Neural progenitor cell (in vitro differentiated cells): ENCODE measurements at regions not wholly inside any gene's neighbourhood (a gene's known extent, or its start where the extent isn't known, plus 50 kb on each side); places are given as distances from the start of the nearest gene placed in this dataset.

ENCODE experiments used
- DNase-seq: peaks from one replicate; pipeline ENCODE4 v3.0.0-alpha.2; 2016; ENCODE audit warnings: low spot score
- H2AFZ ChIP-seq: fragments of 200-600 bp; sonication (generic); replicated peaks from 2 replicates; pipeline ENCODE4 v1.6.1; 2016; ENCODE audit warnings: antibody characterized with exemption
- H3F3A ChIP-seq: fragments of 200-600 bp; sonication (generic); 2 replicates; pipeline ENCODE4 v1.6.1; 2016; ENCODE audit warnings: antibody characterized with exemption, low read depth
- H3K27ac ChIP-seq: fragments of 200-600 bp; sonication (generic); 2 replicates; pipeline ENCODE4 v1.5.1; 2016; ENCODE audit warnings: mild to moderate bottlenecking
- H3K27me3 ChIP-seq: fragments of 200-600 bp; sonication (generic); 2 replicates; pipeline ENCODE4 v1.6.1; 2016; ENCODE audit warnings: mild to moderate bottlenecking, moderate library complexity
- H3K36me3 ChIP-seq: fragments of 200-600 bp; sonication (generic); 2 replicates; pipeline ENCODE4 v1.5.1; 2016
- H3K4me1 ChIP-seq: fragments of 200-600 bp; sonication (generic); 2 replicates; pipeline ENCODE4 v1.6.1; 2016; ENCODE audit warnings: mixed run types
- H3K4me2 ChIP-seq: fragments of 200-600 bp; sonication (generic); 2 replicates; pipeline ENCODE4 v1.6.1; 2016
- H3K4me3 ChIP-seq: fragments of 200-600 bp; sonication (generic); 2 replicates; pipeline ENCODE4 v1.5.1; 2016
- H3K79me2 ChIP-seq: fragments of 200-600 bp; sonication (generic); 2 replicates; pipeline ENCODE4 v1.6.1; 2016; ENCODE audit warnings: low read depth
- H3K9ac ChIP-seq: fragments of 200-600 bp; sonication (generic); 2 replicates; pipeline ENCODE4 v1.6.1; 2016
- H3K9me3 ChIP-seq: fragments of 200-600 bp; sonication (generic); 2 replicates; pipeline ENCODE4 v1.5.1; 2016; ENCODE audit warnings: low read depth
- H4K20me1 ChIP-seq: fragments of 200-600 bp; sonication (generic); 2 replicates; pipeline ENCODE4 v1.6.1; 2016; ENCODE audit warnings: low read depth
- H3K27ac Mint-ChIP-seq: 3 replicates; pipeline ENCODE4 v1.8.0; 2021; ENCODE audit warnings: mixed read lengths
- H3K27me3 Mint-ChIP-seq: 2 replicates; pipeline ENCODE4 v1.8.0; 2022; ENCODE audit warnings: low read depth, mild to moderate bottlenecking, inconsistent platforms, moderate library complexity, mixed read lengths; ENCODE audit not compliant: insufficient read depth
- H3K36me3 Mint-ChIP-seq: 3 replicates; pipeline ENCODE4 v1.8.0; 2021; ENCODE audit warnings: mixed read lengths
- H3K4me1 Mint-ChIP-seq: 3 replicates; pipeline ENCODE4 v1.8.0; 2021; ENCODE audit warnings: mixed read lengths
- H3K4me3 Mint-ChIP-seq: 3 replicates; pipeline ENCODE4 v1.8.0; 2021; ENCODE audit warnings: mild to moderate bottlenecking, moderate library complexity, mixed read lengths
- H3K9me3 Mint-ChIP-seq: 3 replicates; pipeline ENCODE4 v1.8.0; 2020; ENCODE audit warnings: mixed read lengths
- EZH2 ChIP-seq: fragments of 200-600 bp; sonication (generic); IDR thresholded peaks from 2 replicates; pipeline ENCODE4 v1.6.1; 2017; ENCODE audit warnings: antibody characterized with exemption, mild to moderate bottlenecking, moderate library complexity
- EZH2phosphoT487 ChIP-seq: fragments of 200-600 bp; sonication (generic); IDR thresholded peaks from 2 replicates; pipeline ENCODE4 v1.6.1; 2017; ENCODE audit warnings: antibody characterized with exemption
- TF ChIP-seq, protein P1 (sequence below): fragments of 200-600 bp; sonication (generic); IDR thresholded peaks from 2 replicates; pipeline ENCODE4 v1.5.1; 2017; ENCODE audit warnings: antibody characterized with exemption, mild to moderate bottlenecking

DNA sequence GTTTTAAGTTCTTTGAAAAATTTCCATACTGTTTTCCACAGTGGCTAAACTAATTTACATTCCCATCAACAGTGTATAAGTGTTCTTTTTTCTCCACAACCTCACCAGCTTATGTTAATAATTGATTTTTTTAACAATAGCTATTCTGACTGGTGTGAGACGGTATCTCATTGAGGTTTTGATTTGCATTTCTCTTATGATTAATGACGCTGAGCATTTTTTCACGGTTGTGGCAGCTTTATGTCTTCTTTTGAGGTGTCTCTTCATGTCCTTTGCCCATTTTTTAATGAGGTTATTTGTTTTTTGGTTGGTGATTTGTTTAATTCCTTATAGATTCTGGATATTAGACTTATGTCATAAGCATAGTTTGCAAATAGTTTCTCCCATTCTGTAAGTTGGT is 997.9 kb downstream of the SUCLG1 start:
- Mint-ChIP-seq H3K9me3 (no peaks in the 10 kb centered on the region), H3K36me3 (no peaks in the 10 kb centered on the region), H3K4me1 (peaks cover 2% of the 10 kb centered on the region), H3K27me3 (no peaks in the 10 kb centered on the region), H3K4me3 (no peak overlapping the region), H3K27ac (no peak overlapping the region)
- no peaks in the 10 kb centered on the region for H3K79me2 ChIP-seq
- no peaks in the 10 kb centered on the region for H3K4me1 ChIP-seq
- no peak overlapping the region for H3K27ac ChIP-seq
- H3K4me2 ChIP-seq, result no peak overlapping the region
- no peaks in the 10 kb centered on the region for H3K36me3 ChIP-seq
- no peak overlapping the region for H2AFZ ChIP-seq
- H3K9me3 ChIP-seq, result no peaks in the 10 kb centered on the region
- TF ChIP-seq, protein P1, sequence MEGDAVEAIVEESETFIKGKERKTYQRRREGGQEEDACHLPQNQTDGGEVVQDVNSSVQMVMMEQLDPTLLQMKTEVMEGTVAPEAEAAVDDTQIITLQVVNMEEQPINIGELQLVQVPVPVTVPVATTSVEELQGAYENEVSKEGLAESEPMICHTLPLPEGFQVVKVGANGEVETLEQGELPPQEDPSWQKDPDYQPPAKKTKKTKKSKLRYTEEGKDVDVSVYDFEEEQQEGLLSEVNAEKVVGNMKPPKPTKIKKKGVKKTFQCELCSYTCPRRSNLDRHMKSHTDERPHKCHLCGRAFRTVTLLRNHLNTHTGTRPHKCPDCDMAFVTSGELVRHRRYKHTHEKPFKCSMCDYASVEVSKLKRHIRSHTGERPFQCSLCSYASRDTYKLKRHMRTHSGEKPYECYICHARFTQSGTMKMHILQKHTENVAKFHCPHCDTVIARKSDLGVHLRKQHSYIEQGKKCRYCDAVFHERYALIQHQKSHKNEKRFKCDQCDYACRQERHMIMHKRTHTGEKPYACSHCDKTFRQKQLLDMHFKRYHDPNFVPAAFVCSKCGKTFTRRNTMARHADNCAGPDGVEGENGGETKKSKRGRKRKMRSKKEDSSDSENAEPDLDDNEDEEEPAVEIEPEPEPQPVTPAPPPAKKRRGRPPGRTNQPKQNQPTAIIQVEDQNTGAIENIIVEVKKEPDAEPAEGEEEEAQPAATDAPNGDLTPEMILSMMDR, result no peak
- no peak for TF ChIP-seq EZH2phosphoT487
- TF ChIP-seq EZH2, result no peak
- no peaks in the 10 kb centered on the region for H3K27me3 ChIP-seq
- H3K9ac ChIP-seq, result no peak overlapping the region
- H4K20me1 ChIP-seq, result no peaks in the 10 kb centered on the region
- no peak for DNase-seq
- no peaks in the 10 kb centered on the region for H3F3A ChIP-seq
- H3K4me3 ChIP-seq, result no peak overlapping the region

DNA sequence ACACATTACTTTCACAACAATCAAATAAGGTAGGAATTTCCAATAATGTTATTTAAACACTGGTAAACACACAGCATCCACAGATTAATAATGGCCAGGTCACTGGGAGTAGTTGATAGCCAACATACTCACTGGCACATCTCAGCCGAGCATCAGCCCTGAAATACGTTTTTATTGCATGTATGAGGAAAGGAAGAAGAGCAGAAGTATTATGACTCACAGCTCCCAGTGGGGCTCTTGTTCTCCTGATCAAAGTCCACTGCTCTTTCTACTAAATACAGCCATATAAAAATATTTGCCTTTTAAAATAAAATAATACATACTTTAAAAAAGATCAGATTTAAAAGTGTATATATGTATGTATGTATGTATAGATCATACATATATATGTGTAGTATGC is 999.6 kb downstream of the SUCLG1 start:
- no peak overlapping the region for H3K4me3 ChIP-seq
- no peaks in the 10 kb centered on the region for H3F3A ChIP-seq
- no peak overlapping the region for H3K4me2 ChIP-seq
- H3K27ac Mint-ChIP-seq, result no peak overlapping the region
- no peaks in the 10 kb centered on the region for H4K20me1 ChIP-seq
- H3K27me3 Mint-ChIP-seq, result no peaks in the 10 kb centered on the region
- no peak overlapping the region for H3K4me3 Mint-ChIP-seq
- no peak overlapping the region for H2AFZ ChIP-seq
- peaks cover 2% of the 10 kb centered on the region for H3K4me1 Mint-ChIP-seq
- H3K36me3 ChIP-seq, result no peaks in the 10 kb centered on the region
- H3K4me1 ChIP-seq, result no peaks in the 10 kb centered on the region
- TF ChIP-seq, protein P1, result no peak
- no peak overlapping the region for H3K9ac ChIP-seq
- no peaks in the 10 kb centered on the region for H3K79me2 ChIP-seq
- no peaks in the 10 kb centered on the region for H3K36me3 Mint-ChIP-seq
- DNase-seq, result no peak
- no peaks in the 10 kb centered on the region for H3K27me3 ChIP-seq
- H3K27ac ChIP-seq, result no peak overlapping the region
- H3K9me3 ChIP-seq, result no peaks in the 10 kb centered on the region
- H3K9me3 Mint-ChIP-seq, result no peaks in the 10 kb centered on the region

DNA sequence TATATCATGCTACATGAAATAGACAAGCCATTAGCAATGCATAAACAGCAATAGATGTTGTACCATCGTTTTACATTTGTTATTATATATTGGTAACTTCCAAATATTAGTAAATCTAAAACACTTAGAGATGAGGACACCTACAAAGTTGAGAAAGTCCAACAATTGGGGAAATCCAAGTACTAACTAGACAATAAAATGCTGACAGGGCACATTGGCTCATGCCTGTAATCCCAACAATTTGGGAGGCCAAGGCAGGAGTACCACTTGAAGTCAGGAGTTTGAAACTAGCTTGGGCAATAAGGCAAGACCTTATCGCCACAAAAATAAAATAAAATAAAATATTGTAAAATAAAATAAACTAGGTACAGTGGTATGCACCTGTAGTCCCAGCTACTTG is 1023.1 kb downstream of the SUCLG1 start:
- no peak overlapping the region for H3K4me2 ChIP-seq
- H3K79me2 ChIP-seq, result no peaks in the 10 kb centered on the region
- H3K4me1 Mint-ChIP-seq, result no peaks in the 10 kb centered on the region
- no peaks in the 10 kb centered on the region for H3K9me3 Mint-ChIP-seq
- DNase-seq, result no peak
- H3K27me3 Mint-ChIP-seq, result no peaks in the 10 kb centered on the region
- no peaks in the 10 kb centered on the region for H3K9me3 ChIP-seq
- H3K4me3 ChIP-seq, result no peak overlapping the region
- H3K36me3 ChIP-seq, result no peaks in the 10 kb centered on the region
- no peak overlapping the region for H3K27ac Mint-ChIP-seq
- H3F3A ChIP-seq, result no peaks in the 10 kb centered on the region
- TF ChIP-seq EZH2, result no peak
- TF ChIP-seq, protein P1, result no peak
- no peak for TF ChIP-seq EZH2phosphoT487
- no peaks in the 10 kb centered on the region for H3K4me1 ChIP-seq
- H3K36me3 Mint-ChIP-seq, result no peaks in the 10 kb centered on the region
- no peak overlapping the region for H3K27ac ChIP-seq
- H2AFZ ChIP-seq, result no peak overlapping the region
- no peak overlapping the region for H3K9ac ChIP-seq
- no peaks in the 10 kb centered on the region for H3K27me3 ChIP-seq
- H3K4me3 Mint-ChIP-seq, result no peak overlapping the region
- no peaks in the 10 kb centered on the region for H4K20me1 ChIP-seq

DNA sequence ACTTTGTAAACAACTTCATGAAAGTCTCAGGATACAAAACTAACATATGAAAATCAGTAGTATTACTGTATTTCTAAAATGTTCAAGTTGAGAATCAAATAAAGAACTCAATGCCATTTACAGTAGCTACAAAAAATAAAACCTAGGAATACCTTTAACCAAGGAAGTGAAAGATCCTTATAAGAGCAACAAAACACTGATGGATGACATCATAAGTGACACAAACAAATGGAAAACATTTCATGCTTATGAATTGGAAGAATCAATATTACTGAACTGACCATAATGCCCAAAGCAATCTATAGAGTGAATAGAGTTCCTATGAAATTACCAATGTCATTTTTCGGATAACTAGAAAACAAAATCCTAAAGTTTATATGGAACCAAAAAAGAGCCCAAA is 1038.1 kb downstream of the SUCLG1 start:
- Histone ChIP-seq H3K9me3 (peaks cover 13% of the 10 kb centered on the region), H3K9ac (no peak overlapping the region), H3K27me3 (no peaks in the 10 kb centered on the region), H3K4me2 (no peak overlapping the region), H3K27ac (no peak overlapping the region), H3K4me1 (no peaks in the 10 kb centered on the region), H3F3A (no peaks in the 10 kb centered on the region), H2AFZ (no peak overlapping the region), H3K36me3 (no peaks in the 10 kb centered on the region), H4K20me1 (no peaks in the 10 kb centered on the region), H3K4me3 (no peak overlapping the region), H3K79me2 (no peaks in the 10 kb centered on the region)
- TF ChIP-seq EZH2, result no peak
- TF ChIP-seq, protein P1, result no peak
- no peak for TF ChIP-seq EZH2phosphoT487
- no peak for DNase-seq
- H3K4me1 Mint-ChIP-seq, result no peaks in the 10 kb centered on the region
- H3K27me3 Mint-ChIP-seq, result peaks cover 4% of the 10 kb centered on the region
- H3K36me3 Mint-ChIP-seq, result peaks cover 2% of the 10 kb centered on the region
- peaks cover 17% of the 10 kb centered on the region for H3K9me3 Mint-ChIP-seq
- H3K27ac Mint-ChIP-seq, result no peak overlapping the region
- H3K4me3 Mint-ChIP-seq, result no peak overlapping the region
